Tibial artery (tissue), 4 donors: ENCODE measurements at regions not wholly inside any gene's neighbourhood (a gene's known extent, or its start where the extent isn't known, plus 50 kb on each side); places are given as distances from the start of the nearest gene placed in this dataset.

Experiments
- DNase-seq, 2 donors: peaks; one replicate each; pipeline ENCODE4 v3.0.0-alpha.2; 2019
- H3K27ac ChIP-seq, 2 donors: fragments of 200-600 bp; sonication (generic) in 1 of 2; 1 replicate in 1 of 2; 2 replicates in 1 of 2; pipeline ENCODE4 v1.5.1; 2018 to 2019; ENCODE audit warnings: mild to moderate bottlenecking in 1 of 2
- H3K27me3 ChIP-seq, 2 donors: fragments of 200-600 bp; sonication (generic) in 1 of 2; one replicate each; pipeline versions ENCODE4 v1.5.1 to v1.6.0; 2016 to 2019
- H3K36me3 ChIP-seq, 3 donors: fragments of 200-600 bp; sonication (generic) in 2 of 3; one replicate each; pipeline ENCODE4 v1.5.1; 2016 to 2019; ENCODE audit warnings: mild to moderate bottlenecking in 2 of 3
- H3K4me1 ChIP-seq, 4 donors: fragments of 200-600 bp; sonication (generic) in 2 of 4; 1 replicate in 3 of 4; 2 replicates in 1 of 4; pipeline ENCODE4 v1.5.1; 2016 to 2019
- H3K4me3 ChIP-seq, 2 donors: fragments of 200-600 bp; sonication (generic) in 1 of 2; 1 replicate in 1 of 2; 2 replicates in 1 of 2; pipeline ENCODE4 v1.5.1; 2018 to 2019; ENCODE audit warnings: mild to moderate bottlenecking in 2 of 2
- H3K9me3 ChIP-seq, 3 donors: fragments of 200-600 bp; sonication (generic) in 1 of 3; one replicate each; pipeline ENCODE4 v1.5.1; 2016 to 2019
- intact Hi-C: fragments of 100-400 bp; cut with DNase I; formaldehyde crosslinking; loops from one replicate; pipeline ENCODE4 v1.15.0; 2023; ENCODE audit warnings: low total_unique reads
- TF ChIP-seq, protein P1 (sequence below), 2 experiments: fragments of 200-600 bp in 1 of 2; fragments of 450-650 bp in 1 of 2; IDR thresholded peaks; one replicate each; pipeline ENCODE4 v1.5.1; 2017 to 2019; ENCODE audit warnings: antibody characterized with exemption in 2 of 2, mild to moderate bottlenecking in 1 of 2, moderate library complexity in 1 of 2

GRCh38 chr7:81503771-81504170, 266.1 kb downstream of the HGF start:
- DNase-seq: no peak
- TF ChIP-seq, protein P1, sequence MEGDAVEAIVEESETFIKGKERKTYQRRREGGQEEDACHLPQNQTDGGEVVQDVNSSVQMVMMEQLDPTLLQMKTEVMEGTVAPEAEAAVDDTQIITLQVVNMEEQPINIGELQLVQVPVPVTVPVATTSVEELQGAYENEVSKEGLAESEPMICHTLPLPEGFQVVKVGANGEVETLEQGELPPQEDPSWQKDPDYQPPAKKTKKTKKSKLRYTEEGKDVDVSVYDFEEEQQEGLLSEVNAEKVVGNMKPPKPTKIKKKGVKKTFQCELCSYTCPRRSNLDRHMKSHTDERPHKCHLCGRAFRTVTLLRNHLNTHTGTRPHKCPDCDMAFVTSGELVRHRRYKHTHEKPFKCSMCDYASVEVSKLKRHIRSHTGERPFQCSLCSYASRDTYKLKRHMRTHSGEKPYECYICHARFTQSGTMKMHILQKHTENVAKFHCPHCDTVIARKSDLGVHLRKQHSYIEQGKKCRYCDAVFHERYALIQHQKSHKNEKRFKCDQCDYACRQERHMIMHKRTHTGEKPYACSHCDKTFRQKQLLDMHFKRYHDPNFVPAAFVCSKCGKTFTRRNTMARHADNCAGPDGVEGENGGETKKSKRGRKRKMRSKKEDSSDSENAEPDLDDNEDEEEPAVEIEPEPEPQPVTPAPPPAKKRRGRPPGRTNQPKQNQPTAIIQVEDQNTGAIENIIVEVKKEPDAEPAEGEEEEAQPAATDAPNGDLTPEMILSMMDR (IDR thresholded peaks at IDR 0.05): no peak
- no peak overlapping the region for H3K4me3 ChIP-seq
- intact Hi-C loops: loop anchor here (5.0 kb wide), 1 partner anchor 214 kb away; no protein-coding TSS in a partner anchor
- H3K27me3 ChIP-seq: no peaks in the 10 kb centered on the region
- no peak overlapping the region for H3K27ac ChIP-seq
- peaks cover 0 to 33% (median 4%) of the 10 kb centered on the region in 4 donors for H3K4me1 ChIP-seq
- H3K36me3 ChIP-seq: no peaks in the 10 kb centered on the region
- H3K9me3 ChIP-seq: no peaks in the 10 kb centered on the region

DNA sequence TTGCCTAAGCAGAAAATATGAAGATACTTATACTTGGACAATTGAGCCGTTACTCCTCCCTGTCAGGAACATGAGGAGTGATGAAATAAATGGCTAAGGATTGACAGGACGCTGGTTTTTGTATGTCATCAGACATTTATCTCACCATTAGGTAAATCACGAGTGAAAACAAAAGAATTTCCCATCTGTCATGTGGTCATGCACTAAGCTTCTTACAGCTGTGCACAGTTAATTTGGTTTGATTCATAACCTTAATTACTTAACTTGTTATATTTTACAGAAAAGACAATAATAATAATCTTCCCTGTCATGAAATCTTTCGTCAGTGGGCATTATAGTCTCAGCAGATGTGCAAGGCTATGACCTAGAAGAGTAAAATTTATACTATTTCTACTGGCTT, 266.5 kb downstream of the HGF start:
- DNase-seq: no peak
- no peak overlapping the region for H3K4me3 ChIP-seq
- H3K27ac ChIP-seq: no peak overlapping the region
- peaks cover 0 to 34% (median 4%) of the 10 kb centered on the region in 4 donors for H3K4me1 ChIP-seq
- TF ChIP-seq, protein P1 (IDR thresholded peaks at IDR 0.05): no peak
- intact Hi-C loops: loop anchor here (5.0 kb wide), 1 partner anchor 214 kb away; no protein-coding TSS in a partner anchor
- no peaks in the 10 kb centered on the region for H3K27me3 ChIP-seq
- H3K9me3 ChIP-seq: no peaks in the 10 kb centered on the region
- no peaks in the 10 kb centered on the region for H3K36me3 ChIP-seq

- Histone ChIP-seq H3K27ac (no peak overlapping the region), H3K4me3 (no peak overlapping the region), H3K36me3 (no peaks in the 10 kb centered on the region), H3K27me3 (no peaks in the 10 kb centered on the region), H3K9me3 (no peaks in the 10 kb centered on the region), H3K4me1 (peaks cover 0 to 23% (median 4%) of the 10 kb centered on the region in 4 donors)
- TF ChIP-seq, protein P1 (IDR thresholded peaks at IDR 0.05): peak; percentile 17 to 25
- intact Hi-C loops: loop anchor here (5.0 kb wide), 1 partner anchor 216 kb away; no protein-coding TSS in a partner anchor
- DNase-seq: no peak
Observed at GRCh38 chr7:81501220-81501619, 268.6 kb downstream of the HGF start.

DNA sequence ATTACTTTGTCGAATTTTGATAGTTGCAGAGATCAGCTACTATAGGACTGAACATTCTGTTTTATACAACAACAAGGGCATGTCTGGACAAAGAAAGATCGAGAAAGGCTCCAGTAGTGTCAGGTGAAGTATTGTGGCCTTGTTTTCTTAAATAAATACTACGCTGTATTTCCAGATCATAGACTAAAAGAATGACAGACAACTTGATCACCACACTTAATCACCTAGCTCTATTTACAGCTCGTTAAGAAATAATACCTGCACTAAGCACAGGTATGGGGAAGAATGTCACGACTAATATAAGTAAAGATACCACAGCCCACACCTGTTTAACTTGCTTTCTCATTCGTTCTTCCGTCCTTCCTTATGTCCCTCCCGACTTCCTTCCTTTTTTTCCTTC, 269.2 kb downstream of the HGF start:
- intact Hi-C loops: loop anchor here (5.0 kb wide), 1 partner anchor 217 kb away; no protein-coding TSS in a partner anchor
- Histone ChIP-seq H3K9me3 (no peaks in the 10 kb centered on the region), H3K4me1 (peaks cover 0 to 23% (median 4%) of the 10 kb centered on the region in 4 donors), H3K36me3 (no peaks in the 10 kb centered on the region), H3K27me3 (no peaks in the 10 kb centered on the region), H3K27ac (no peak overlapping the region), H3K4me3 (no peak overlapping the region)
- DNase-seq: no peak
- TF ChIP-seq, protein P1 (IDR thresholded peaks at IDR 0.05): no peak

- Histone ChIP-seq H3K27me3 (no peaks in the 10 kb centered on the region), H3K4me1 (peaks cover 0 to 23% (median 4%) of the 10 kb centered on the region in 4 donors), H3K9me3 (no peaks in the 10 kb centered on the region), H3K27ac (peak overlapping the region in 1 of 2 donors; percentile 46), H3K4me3 (no peak overlapping the region), H3K36me3 (no peaks in the 10 kb centered on the region)
- TF ChIP-seq, protein P1 (IDR thresholded peaks at IDR 0.05): peak; percentile 66 to 79
- no peak for DNase-seq
- intact Hi-C loops: loop anchor here (5.0 to 10.0 kb wide), 2 partner anchors 218 to 1075 kb away; no protein-coding TSS in a partner anchor
Observed at GRCh38 chr7:81499262-81500116, 270.4 kb downstream of the HGF start.
